C4-2B (cell line): ENCODE measurements at regions not wholly inside any gene's neighbourhood (a gene's known extent, or its start where the extent isn't known, plus 50 kb on each side); places are given as distances from the start of the nearest gene placed in this dataset.

Experiments used
- ZFX ChIP-seq: fragments of 450-650 bp; IDR thresholded peaks from 2 replicates; pipeline ENCODE4 v1.6.1; 2017
- TF ChIP-seq, protein P1 (sequence below): fragments of 450-650 bp; conservative IDR thresholded peaks from 2 replicates; pipeline ENCODE4 v1.5.1; 2017; ENCODE audit warnings: mild to moderate bottlenecking

DNA sequence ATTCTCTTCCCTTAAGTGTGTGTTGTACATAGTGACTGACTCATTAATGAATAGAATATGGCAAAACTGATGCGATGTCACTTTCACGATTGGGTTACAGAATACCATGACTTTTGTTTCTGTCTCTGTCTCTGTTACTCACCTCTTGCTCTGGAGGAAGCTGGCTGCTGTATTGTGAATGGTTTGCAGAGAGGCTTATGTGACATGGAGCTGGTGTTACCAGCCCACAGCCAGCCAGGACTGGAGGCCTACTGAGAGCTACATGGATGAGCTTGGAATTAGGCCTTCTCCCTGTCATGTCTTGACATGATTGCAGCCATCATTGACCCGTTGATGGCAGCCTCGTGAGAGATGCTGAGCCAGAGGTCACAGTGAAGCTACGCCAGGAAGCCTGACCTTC is 161.9 kb downstream of the TAF11L14 start:
- no peak for TF ChIP-seq ZFX
- TF ChIP-seq, protein P1, sequence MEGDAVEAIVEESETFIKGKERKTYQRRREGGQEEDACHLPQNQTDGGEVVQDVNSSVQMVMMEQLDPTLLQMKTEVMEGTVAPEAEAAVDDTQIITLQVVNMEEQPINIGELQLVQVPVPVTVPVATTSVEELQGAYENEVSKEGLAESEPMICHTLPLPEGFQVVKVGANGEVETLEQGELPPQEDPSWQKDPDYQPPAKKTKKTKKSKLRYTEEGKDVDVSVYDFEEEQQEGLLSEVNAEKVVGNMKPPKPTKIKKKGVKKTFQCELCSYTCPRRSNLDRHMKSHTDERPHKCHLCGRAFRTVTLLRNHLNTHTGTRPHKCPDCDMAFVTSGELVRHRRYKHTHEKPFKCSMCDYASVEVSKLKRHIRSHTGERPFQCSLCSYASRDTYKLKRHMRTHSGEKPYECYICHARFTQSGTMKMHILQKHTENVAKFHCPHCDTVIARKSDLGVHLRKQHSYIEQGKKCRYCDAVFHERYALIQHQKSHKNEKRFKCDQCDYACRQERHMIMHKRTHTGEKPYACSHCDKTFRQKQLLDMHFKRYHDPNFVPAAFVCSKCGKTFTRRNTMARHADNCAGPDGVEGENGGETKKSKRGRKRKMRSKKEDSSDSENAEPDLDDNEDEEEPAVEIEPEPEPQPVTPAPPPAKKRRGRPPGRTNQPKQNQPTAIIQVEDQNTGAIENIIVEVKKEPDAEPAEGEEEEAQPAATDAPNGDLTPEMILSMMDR, result no peak
